H1 (cell line): ENCODE measurements at regions not wholly inside any gene's neighbourhood (a gene's known extent, or its start where the extent isn't known, plus 50 kb on each side); places are given as distances from the start of the nearest gene placed in this dataset.

Experiments used
- BRCA1 ChIP-seq: IDR thresholded peaks from 2 replicates; pipeline ENCODE4 v1.6.1; 2012; ENCODE audit warnings: low read depth, low read length, improper control_type of control experiment
- CHD1 ChIP-seq: IDR thresholded peaks from 2 replicates; pipeline ENCODE4 v1.6.1; 2012; ENCODE audit warnings: low read depth, low read length, improper control_type of control experiment
- HDAC2 ChIP-seq, 2 experiments: fragments of 300-600 bp in 1 of 2; sonication (generic) in 1 of 2; IDR thresholded peaks; 2 replicates each; pipeline ENCODE4 v1.6.1; 2011 to 2012; ENCODE audit warnings: low read depth in 2 of 2, low read length in 2 of 2, mild to moderate bottlenecking in 2 of 2, moderate library complexity in 2 of 2, borderline replicate concordance in 1 of 2, inconsistent platforms in 1 of 2
- POU5F1 ChIP-seq: IDR thresholded peaks from 2 replicates; pipeline ENCODE4 v1.6.1; 2011; ENCODE audit warnings: low read depth, mild to moderate bottlenecking, low read length, moderate library complexity
- RNF2 ChIP-seq: fragments of 200-900, 300-1000 bp; sonication (generic); IDR thresholded peaks from 2 replicates; pipeline ENCODE4 v1.7.1; 2016; ENCODE audit warnings: borderline replicate concordance, low read depth, mild to moderate bottlenecking, antibody characterized with exemption, low read length; ENCODE audit not compliant: poor library complexity, severe bottlenecking; ENCODE audit errors: missing control alignments
- RXRA ChIP-seq: IDR thresholded peaks from 2 replicates; pipeline ENCODE4 v1.6.1; 2011; ENCODE audit warnings: low read depth, mild to moderate bottlenecking, low read length, moderate library complexity; ENCODE audit not compliant: insufficient read depth
- TAF7 ChIP-seq: optimal IDR thresholded peaks from 2 replicates; pipeline ENCODE3; 2011; ENCODE audit warnings: low read depth, mild to moderate bottlenecking, inconsistent platforms, low read length, moderate library complexity, borderline replicate concordance
- YY1 ChIP-seq: IDR thresholded peaks from 2 replicates; pipeline ENCODE4 v1.6.1; 2011; ENCODE audit warnings: low read depth, mild to moderate bottlenecking, low read length

GRCh38 chr4:28488021-28488420 lies 1627.4 kb downstream of the STIM2 start (continued):
- TF ChIP-seq HDAC2 (IDR thresholded peaks at IDR 0.05; ENCODE audit: borderline replicate concordance in 1 of 2, low read depth in 2 of 2, low read length in 2 of 2) (no peak), POU5F1 (no peak), RXRA (no peak), YY1 (no peak), CHD1 (no peak), RNF2 (no peak), BRCA1 (no peak), TAF7 (no peak)
- TF ChIP-seq, all 59 proteins: peak for 0
